Dendritic cell treated with granulocyte-macrophage colony-stimulating factor and Interleukin-4, amounts not matched to agents 40 ng/mL and 50 ng/mL, for 4 days (primary cell): ENCODE measurements at regions not wholly inside any gene's neighbourhood (a gene's known extent, or its start where the extent isn't known, plus 50 kb on each side); places are given as distances from the start of the nearest gene placed in this dataset.
"Not testable (repeated sequence)": the region's sequence is repeated elsewhere in the genome, so short reads cannot be mapped to it uniquely, and the experiment has no call there.

Source experiments
- H3K27ac Mint-ChIP-seq: one replicate; pipeline ENCODE4 v1.8.0; 2022; ENCODE audit warnings: mild to moderate bottlenecking, mixed read lengths
- H3K27me3 Mint-ChIP-seq: one replicate; pipeline ENCODE4 v1.8.0; 2022; ENCODE audit warnings: mild to moderate bottlenecking, mixed read lengths
- H3K36me3 Mint-ChIP-seq: one replicate; pipeline ENCODE4 v1.8.0; 2022; ENCODE audit warnings: low read depth, mixed read lengths
- H3K4me1 Mint-ChIP-seq: one replicate; pipeline ENCODE4 v1.8.0; 2022; ENCODE audit warnings: low read depth, mixed read lengths
- H3K4me3 Mint-ChIP-seq: one replicate; pipeline ENCODE4 v1.8.0; 2022; ENCODE audit warnings: mild to moderate bottlenecking, moderate library complexity, mixed read lengths
- H3K9me3 Mint-ChIP-seq: one replicate; pipeline ENCODE4 v1.8.0; 2022; ENCODE audit warnings: mixed read lengths
- intact Hi-C: fragments of 100-400 bp; cut with micrococcal nuclease; formaldehyde crosslinking; loops from one replicate; pipeline ENCODE4 v1.15.0; 2022

- Mint-ChIP-seq H3K9me3 (no peaks in the 10 kb centered on the region), H3K4me3 (no peak overlapping the region), H3K36me3 (no peaks in the 10 kb centered on the region), H3K27ac (no peak overlapping the region), H3K4me1 (no peaks in the 10 kb centered on the region), H3K27me3 (peaks cover 4% of the 10 kb centered on the region)
- intact Hi-C loops: no loop called here
Measured at GRCh38 chr7:69208276-69208675, 390.0 kb upstream of the AUTS2 start.

GRCh38 chr7:69208848-69209247 is 389.4 kb upstream of the AUTS2 start:
- H3K9me3 Mint-ChIP-seq: no peaks in the 10 kb centered on the region
- H3K36me3 Mint-ChIP-seq: no peaks in the 10 kb centered on the region
- intact Hi-C loops: no loop called here
- H3K4me1 Mint-ChIP-seq: no peaks in the 10 kb centered on the region
- H3K4me3 Mint-ChIP-seq: no peak overlapping the region
- no peak overlapping the region for H3K27ac Mint-ChIP-seq
- H3K27me3 Mint-ChIP-seq: peaks cover 4% of the 10 kb centered on the region

- intact Hi-C loops: no loop called here
- H3K36me3 Mint-ChIP-seq: no peaks in the 10 kb centered on the region
- H3K27me3 Mint-ChIP-seq: peaks cover 2% of the 10 kb centered on the region
- no peaks in the 10 kb centered on the region for H3K9me3 Mint-ChIP-seq
- H3K4me1 Mint-ChIP-seq: no peaks in the 10 kb centered on the region
- no peak overlapping the region for H3K4me3 Mint-ChIP-seq
- H3K27ac Mint-ChIP-seq: no peak overlapping the region
Measured at GRCh38 chr7:69211336-69211735, 386.9 kb upstream of the AUTS2 start.

DNA sequence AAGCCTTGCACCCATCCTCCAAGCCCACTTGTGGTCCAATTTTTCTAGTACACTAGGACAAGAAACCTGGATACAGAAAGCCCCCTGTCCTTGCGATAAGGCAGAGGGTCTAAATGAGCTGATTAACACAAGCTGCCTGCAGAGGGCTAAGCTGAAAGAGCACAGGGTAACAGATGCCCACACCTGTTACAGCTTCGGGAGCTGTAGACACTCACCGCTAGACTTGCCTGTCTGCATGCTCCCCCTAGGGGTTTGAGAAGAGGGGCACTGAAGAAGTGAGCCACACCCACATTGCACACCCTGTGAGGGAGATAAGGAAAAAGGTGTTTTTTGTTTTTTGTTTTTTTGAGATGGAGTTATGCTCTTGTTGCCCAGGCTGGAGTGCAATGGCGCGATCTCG is 386.5 kb upstream of the AUTS2 start:
- intact Hi-C loops: no loop called here
- Mint-ChIP-seq H3K9me3 (no peaks in the 10 kb centered on the region), H3K27ac (no peak overlapping the region), H3K4me3 (no peak overlapping the region), H3K27me3 (peaks cover 2% of the 10 kb centered on the region), H3K4me1 (no peaks in the 10 kb centered on the region), H3K36me3 (no peaks in the 10 kb centered on the region)

GRCh38 chr7:69213878-69214277 is 384.4 kb upstream of the AUTS2 start:
- Mint-ChIP-seq H3K4me3 (no peak overlapping the region), H3K27me3 (peaks cover 2% of the 10 kb centered on the region), H3K27ac (no peak overlapping the region), H3K36me3 (no peaks in the 10 kb centered on the region), H3K4me1 (no peaks in the 10 kb centered on the region), H3K9me3 (no peaks in the 10 kb centered on the region)
- intact Hi-C loops: no loop called here

GRCh38 chr7:69215516-69215915 is 382.8 kb upstream of the AUTS2 start:
- H3K27ac Mint-ChIP-seq, intact Hi-C loops, H3K4me3 Mint-ChIP-seq, H3K27me3 Mint-ChIP-seq, H3K4me1 Mint-ChIP-seq, H3K9me3 Mint-ChIP-seq, H3K36me3 Mint-ChIP-seq: not testable (repeated sequence)

- H3K27me3 Mint-ChIP-seq: no peaks in the 10 kb centered on the region
- intact Hi-C loops: no loop called here
- H3K4me1 Mint-ChIP-seq: no peaks in the 10 kb centered on the region
- H3K27ac Mint-ChIP-seq: no peak overlapping the region
- H3K4me3 Mint-ChIP-seq: no peak overlapping the region
- H3K36me3 Mint-ChIP-seq: no peaks in the 10 kb centered on the region
- no peaks in the 10 kb centered on the region for H3K9me3 Mint-ChIP-seq
Measured at GRCh38 chr7:69217516-69218350, 380.5 kb upstream of the AUTS2 start.

DNA sequence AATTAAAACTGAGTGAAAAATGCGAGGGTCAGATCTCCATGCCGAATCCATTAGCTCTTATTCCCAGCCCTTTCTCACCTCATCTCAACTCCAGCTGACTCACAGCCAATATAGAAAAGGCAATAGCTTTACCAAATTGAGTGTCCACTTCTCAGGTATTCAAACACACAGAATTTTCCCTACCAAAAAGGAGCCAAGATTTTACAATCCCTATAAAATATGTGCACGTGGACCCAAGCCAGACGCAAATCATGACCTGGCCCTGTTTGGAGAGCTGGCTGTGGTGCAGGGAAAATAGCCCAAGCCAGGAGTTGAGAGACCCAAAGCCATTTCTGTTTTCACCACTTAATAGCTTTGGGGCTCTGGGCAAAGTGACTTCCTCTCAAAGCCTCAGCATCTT is 379.7 kb upstream of the AUTS2 start:
- Mint-ChIP-seq H3K36me3 (no peaks in the 10 kb centered on the region), H3K27me3 (no peaks in the 10 kb centered on the region), H3K4me1 (no peaks in the 10 kb centered on the region), H3K4me3 (no peak overlapping the region), H3K27ac (no peak overlapping the region), H3K9me3 (no peaks in the 10 kb centered on the region)
- intact Hi-C loops: no loop called here

DNA sequence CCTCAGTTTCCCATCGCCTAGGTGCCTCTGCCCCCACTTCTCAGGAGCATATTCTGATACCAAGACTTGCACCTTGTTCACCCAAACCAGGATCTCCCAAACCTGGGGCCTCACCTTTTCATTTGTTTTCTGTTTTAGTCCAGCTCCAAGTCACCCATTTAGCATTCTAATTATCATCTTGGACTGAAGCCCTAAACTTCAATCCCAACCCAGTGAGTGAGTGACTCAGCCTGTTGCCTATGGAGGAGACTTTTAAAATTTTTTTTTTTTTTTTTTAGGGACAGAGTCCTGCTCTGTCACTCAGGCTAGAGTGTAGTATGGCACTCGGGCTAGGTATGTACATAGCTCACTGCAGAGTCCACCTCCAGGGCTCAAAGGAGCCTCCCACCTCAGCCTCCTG is 378.9 kb upstream of the AUTS2 start:
- H3K9me3 Mint-ChIP-seq: no peaks in the 10 kb centered on the region
- no peaks in the 10 kb centered on the region for H3K36me3 Mint-ChIP-seq
- intact Hi-C loops: no loop called here
- no peak overlapping the region for H3K27ac Mint-ChIP-seq
- no peaks in the 10 kb centered on the region for H3K27me3 Mint-ChIP-seq
- no peak overlapping the region for H3K4me3 Mint-ChIP-seq
- H3K4me1 Mint-ChIP-seq: no peaks in the 10 kb centered on the region

GRCh38 chr7:69225259-69225943 is 372.9 kb upstream of the AUTS2 start:
- H3K36me3 Mint-ChIP-seq: no peaks in the 10 kb centered on the region
- H3K4me3 Mint-ChIP-seq: no peak overlapping the region
- intact Hi-C loops: no loop called here
- H3K4me1 Mint-ChIP-seq: no peaks in the 10 kb centered on the region
- no peak overlapping the region for H3K27ac Mint-ChIP-seq
- H3K27me3 Mint-ChIP-seq: no peaks in the 10 kb centered on the region
- peaks cover 14% of the 10 kb centered on the region for H3K9me3 Mint-ChIP-seq

DNA sequence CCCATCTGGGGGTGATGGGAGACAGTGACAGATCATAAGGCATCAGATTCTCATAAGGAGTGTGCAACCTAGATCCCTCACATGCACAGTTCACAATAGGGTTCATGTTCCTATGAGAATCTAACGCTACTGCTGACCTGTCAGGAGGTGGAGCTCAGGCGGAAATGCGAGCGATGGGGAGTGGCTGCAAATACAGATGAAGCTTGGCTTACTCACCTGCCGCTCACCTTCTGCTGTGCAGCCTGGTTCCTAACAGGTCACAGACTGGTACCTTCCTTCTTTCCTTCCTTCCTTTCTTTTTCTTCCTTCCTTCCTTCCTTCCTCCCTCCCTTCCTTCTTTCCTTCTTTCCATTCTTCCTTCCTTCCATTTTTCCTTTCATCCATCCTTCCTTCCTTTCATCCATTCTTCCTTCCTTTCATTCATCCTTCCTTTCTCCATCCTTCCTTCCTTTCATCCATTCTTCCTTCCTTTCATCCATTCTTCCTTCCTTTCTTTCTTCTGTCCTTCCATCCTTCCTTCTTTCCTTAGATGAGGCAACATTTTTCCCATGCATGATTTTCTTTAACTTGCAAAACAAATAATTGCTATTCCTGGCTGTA is 370.0 kb upstream of the AUTS2 start:
- Mint-ChIP-seq H3K27ac (no peak overlapping the region), H3K36me3 (no peaks in the 10 kb centered on the region), H3K9me3 (peaks cover 14% of the 10 kb centered on the region), H3K4me3 (no peak overlapping the region), H3K27me3 (peaks cover 6% of the 10 kb centered on the region), H3K4me1 (no peaks in the 10 kb centered on the region)
- intact Hi-C loops: no loop called here

GRCh38 chr7:69232445-69233376 is 365.6 kb upstream of the AUTS2 start:
- intact Hi-C loops: no loop called here
- Mint-ChIP-seq H3K4me3 (no peak overlapping the region), H3K27me3 (peaks cover 6% of the 10 kb centered on the region), H3K4me1 (no peaks in the 10 kb centered on the region), H3K9me3 (peaks cover 9% of the 10 kb centered on the region), H3K36me3 (no peaks in the 10 kb centered on the region), H3K27ac (no peak overlapping the region)

GRCh38 chr7:69237541-69237940 is 360.7 kb upstream of the AUTS2 start:
- intact Hi-C loops: no loop called here
- Mint-ChIP-seq H3K27ac (no peak overlapping the region), H3K9me3 (no peaks in the 10 kb centered on the region), H3K27me3 (peaks cover 4% of the 10 kb centered on the region), H3K4me1 (no peaks in the 10 kb centered on the region), H3K4me3 (no peak overlapping the region), H3K36me3 (no peaks in the 10 kb centered on the region)

DNA sequence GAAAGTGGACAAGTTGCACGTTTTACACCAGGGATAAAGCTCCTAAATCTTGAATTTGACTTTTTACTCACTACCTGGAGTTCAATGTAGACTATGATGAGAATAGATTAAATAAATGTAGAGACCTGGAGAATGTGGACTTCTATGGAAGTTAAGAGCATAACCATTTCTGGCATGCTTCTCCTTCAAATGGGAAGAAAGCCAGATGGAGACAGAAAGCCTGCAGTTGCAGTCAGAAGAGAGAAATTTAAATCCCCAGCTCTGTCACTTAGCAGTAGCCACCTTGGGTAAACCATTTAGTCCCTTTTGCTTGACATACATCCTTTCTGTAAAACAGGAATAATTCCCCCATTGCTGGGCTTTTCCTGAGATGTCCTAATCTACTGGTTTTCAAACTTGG is 355.3 kb upstream of the AUTS2 start:
- intact Hi-C loops: no loop called here
- Mint-ChIP-seq H3K4me3 (no peak overlapping the region), H3K27ac (no peak overlapping the region), H3K9me3 (no peaks in the 10 kb centered on the region), H3K27me3 (no peaks in the 10 kb centered on the region), H3K4me1 (no peaks in the 10 kb centered on the region), H3K36me3 (no peaks in the 10 kb centered on the region)
